SH-SY5Y (cell line): ENCODE measurements at regions not wholly inside any gene's neighbourhood (a gene's known extent, or its start where the extent isn't known, plus 50 kb on each side); places are given as distances from the start of the nearest gene placed in this dataset.

Source experiments
- GATA2 ChIP-seq: IDR thresholded peaks from 2 replicates; pipeline ENCODE4 v1.6.1; 2011; ENCODE audit warnings: mild to moderate bottlenecking, low read depth, low read length
- GATA3 ChIP-seq: IDR thresholded peaks from 2 replicates; pipeline ENCODE4 v1.6.1; 2011; ENCODE audit warnings: low read depth, mild to moderate bottlenecking, low read length, moderate library complexity

DNA sequence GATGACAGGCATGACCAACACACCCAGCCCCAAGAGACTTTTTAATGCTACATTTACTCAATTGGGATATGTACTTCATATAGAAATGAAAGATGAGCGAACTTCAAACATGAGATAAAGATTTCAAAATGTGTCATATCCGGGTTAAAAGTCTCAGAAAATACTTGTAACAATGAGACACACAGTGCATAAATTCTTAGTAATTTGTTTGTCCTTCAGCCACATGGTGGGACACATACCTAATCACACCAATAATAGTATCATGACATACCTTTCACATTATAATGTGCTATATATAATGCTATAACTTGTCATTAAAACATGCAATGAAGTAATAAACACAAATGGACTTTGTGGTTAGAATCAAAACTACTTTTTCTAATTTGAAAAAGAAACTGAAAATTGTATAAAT lies 204.7 kb upstream of the RFX3 start:
- TF ChIP-seq GATA2 (no peak), GATA3 (no peak)
